Esophagus (tissue), 2 donors: ENCODE measurements at regions not wholly inside any gene's neighbourhood (a gene's known extent, or its start where the extent isn't known, plus 50 kb on each side); places are given as distances from the start of the nearest gene placed in this dataset.
"Not testable (repeated sequence)": the region's sequence is repeated elsewhere in the genome, so short reads cannot be mapped to it uniquely, and the experiment has no call there.

Experiments
- H3K27ac ChIP-seq, 2 donors: one replicate each; pipeline ENCODE4 v1.5.1; 2013; ENCODE audit warnings: low read depth in 2 of 2, mild to moderate bottlenecking in 2 of 2, inconsistent platforms in 1 of 2, low read length in 1 of 2, moderate library complexity in 1 of 2
- H3K27me3 ChIP-seq, 2 donors: one replicate each; pipeline ENCODE4 v1.6.1; 2013; ENCODE audit warnings: low read length in 2 of 2, control low read depth in 1 of 2, mild to moderate bottlenecking in 1 of 2; ENCODE audit not compliant: insufficient read depth in 2 of 2, control insufficient read depth in 1 of 2
- H3K36me3 ChIP-seq, 2 donors: one replicate each; pipeline ENCODE4 v1.6.1; 2013; ENCODE audit warnings: low read length in 1 of 2; ENCODE audit not compliant: control insufficient read depth in 2 of 2, insufficient read depth in 2 of 2
- H3K4me1 ChIP-seq, 2 donors: one replicate each; pipeline ENCODE4 v1.6.1; 2013; ENCODE audit warnings: low read length in 1 of 2; ENCODE audit not compliant: control insufficient read depth in 2 of 2, insufficient read depth in 2 of 2
- H3K4me3 ChIP-seq, 2 donors: one replicate each; pipeline ENCODE4 v1.5.1; 2013; ENCODE audit warnings: low read length in 2 of 2, mild to moderate bottlenecking in 2 of 2, low read depth in 1 of 2, moderate library complexity in 1 of 2
- H3K9me3 ChIP-seq, 2 donors: one replicate each; pipeline ENCODE4 v1.6.1; 2013; ENCODE audit warnings: mild to moderate bottlenecking in 2 of 2, low read depth in 1 of 2, low read length in 1 of 2, moderate library complexity in 1 of 2; ENCODE audit not compliant: control insufficient read depth in 2 of 2, insufficient read depth in 1 of 2
- WGBS, 2 donors: extraction: QIAGEN DNeasy Blood & Tissue Kit; methylation state at CpG; one replicate each; pipeline ENCODE4 v1.1.7; 2013; 5-methylcytosine and 5-hydroxymethylcytosine counted together
- donor health status: healthy with polysubstance abuse.
- donor health status: Bipolar disorder and iron deficiency.

DNA sequence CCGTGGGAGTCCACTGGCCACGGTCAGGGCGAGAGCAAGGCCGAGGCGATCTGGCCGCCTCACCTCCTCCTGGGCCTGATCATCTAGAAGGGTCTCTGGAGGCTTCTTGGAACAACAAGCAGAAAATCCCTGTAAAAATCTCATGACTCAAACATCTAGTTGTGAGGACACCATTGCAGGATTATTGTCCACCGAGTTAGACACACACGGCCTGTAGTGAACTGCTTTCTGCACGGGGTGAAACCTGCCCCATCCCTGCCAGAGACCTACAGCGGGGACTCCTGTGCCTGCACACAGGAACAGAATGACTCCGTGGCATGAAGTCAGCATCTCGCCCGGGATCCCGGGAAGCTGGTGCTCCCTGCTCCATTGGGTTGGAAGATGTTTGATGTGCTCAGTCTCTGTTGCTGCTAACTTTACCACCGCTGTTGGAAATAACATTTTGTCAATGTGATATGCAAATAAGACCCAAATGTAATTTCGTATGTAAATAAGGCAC, 267.0 kb upstream of the TCERG1L start:
- 83 to 86% methylated on average over 16 of the region's 16 CpGs for WGBS, 2 donors
- H3K9me3 ChIP-seq, result no peaks in the 10 kb centered on the region
- no peaks in the 10 kb centered on the region for H3K27me3 ChIP-seq
- no peak overlapping the region for H3K27ac ChIP-seq
- no peaks in the 10 kb centered on the region for H3K4me1 ChIP-seq
- no peaks in the 10 kb centered on the region for H3K36me3 ChIP-seq
- no peak overlapping the region for H3K4me3 ChIP-seq

DNA sequence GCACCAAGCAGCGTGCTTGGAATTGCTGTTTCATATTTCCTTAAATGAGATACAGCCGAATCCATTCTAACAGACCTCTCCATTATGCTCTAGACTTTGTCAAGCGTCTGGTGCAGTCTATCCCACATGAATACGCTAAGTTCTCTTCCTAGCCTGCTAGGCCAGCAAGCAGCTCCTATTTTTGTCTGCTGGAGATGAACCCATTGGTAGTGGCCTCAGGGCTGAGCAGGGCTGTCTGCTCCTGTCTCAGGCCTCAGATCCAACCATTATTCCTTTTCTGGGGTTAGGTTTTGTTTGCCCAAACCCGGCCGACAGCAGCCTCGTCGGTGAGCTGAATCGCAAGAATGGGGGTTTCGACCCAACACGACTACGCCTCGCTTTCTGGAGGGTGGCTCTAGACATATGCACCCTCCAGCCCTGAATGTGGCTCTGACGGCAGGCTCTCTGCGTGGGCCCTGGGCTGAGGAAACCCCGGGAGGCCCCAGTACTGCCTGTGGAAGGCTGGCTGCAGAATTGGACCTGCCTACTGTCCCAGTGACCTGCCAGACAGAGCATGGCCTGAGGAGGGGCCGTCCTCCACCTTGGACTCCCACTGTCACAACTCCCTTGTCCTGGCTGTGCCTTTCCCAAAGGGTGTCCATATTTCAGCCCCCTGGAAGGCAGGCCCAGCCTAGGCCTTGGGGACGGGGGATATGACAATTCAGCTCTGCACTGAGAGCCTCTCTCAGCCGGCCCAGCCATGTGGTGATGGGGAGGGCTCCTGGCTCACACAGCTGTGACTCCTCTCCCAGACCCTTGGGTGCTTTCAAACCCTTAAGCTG, 267.9 kb upstream of the TCERG1L start:
- Histone ChIP-seq H3K36me3 (no peaks in the 10 kb centered on the region), H3K9me3 (no peaks in the 10 kb centered on the region), H3K27ac (no peak overlapping the region), H3K4me3 (no peak overlapping the region), H3K27me3 (no peaks in the 10 kb centered on the region), H3K4me1 (no peaks in the 10 kb centered on the region)
- 85% methylated on average over 19 of the region's 19 CpGs for WGBS, 2 donors

DNA sequence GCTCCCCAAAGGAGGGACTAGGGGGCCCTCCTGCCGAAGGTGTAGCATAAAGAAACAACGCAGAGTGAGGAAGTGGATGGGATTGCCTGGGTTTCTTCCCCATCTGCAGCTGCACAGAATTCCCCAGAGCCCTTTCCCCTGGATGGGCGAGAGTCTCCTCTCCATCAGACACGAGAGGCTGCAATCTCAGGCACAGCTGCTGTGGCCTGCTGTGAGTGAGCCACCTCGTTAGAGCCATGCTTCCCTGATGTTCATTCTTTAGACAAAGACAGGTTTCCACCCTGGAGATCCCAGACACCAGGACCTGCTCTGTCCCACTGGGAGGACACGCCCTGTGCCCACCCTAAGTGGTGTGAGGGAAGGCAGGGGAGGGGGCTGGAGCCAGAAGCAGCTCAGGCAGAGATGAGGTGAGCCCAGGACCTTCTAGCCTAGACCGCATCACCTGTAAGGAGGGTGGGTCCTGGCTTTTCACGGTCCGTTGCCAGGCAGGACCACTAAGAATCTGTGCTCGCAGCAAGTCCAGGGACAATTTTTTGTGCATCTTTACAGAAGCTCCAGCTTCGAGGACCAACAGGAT, 268.6 kb upstream of the TCERG1L start:
- no peak overlapping the region for H3K27ac ChIP-seq
- H3K4me1 ChIP-seq, result no peaks in the 10 kb centered on the region
- no peaks in the 10 kb centered on the region for H3K36me3 ChIP-seq
- WGBS, 2 donors, result 77 to 79% methylated on average over 11 of the region's 11 CpGs
- H3K27me3 ChIP-seq, result no peaks in the 10 kb centered on the region
- no peaks in the 10 kb centered on the region for H3K9me3 ChIP-seq
- no peak overlapping the region for H3K4me3 ChIP-seq

DNA sequence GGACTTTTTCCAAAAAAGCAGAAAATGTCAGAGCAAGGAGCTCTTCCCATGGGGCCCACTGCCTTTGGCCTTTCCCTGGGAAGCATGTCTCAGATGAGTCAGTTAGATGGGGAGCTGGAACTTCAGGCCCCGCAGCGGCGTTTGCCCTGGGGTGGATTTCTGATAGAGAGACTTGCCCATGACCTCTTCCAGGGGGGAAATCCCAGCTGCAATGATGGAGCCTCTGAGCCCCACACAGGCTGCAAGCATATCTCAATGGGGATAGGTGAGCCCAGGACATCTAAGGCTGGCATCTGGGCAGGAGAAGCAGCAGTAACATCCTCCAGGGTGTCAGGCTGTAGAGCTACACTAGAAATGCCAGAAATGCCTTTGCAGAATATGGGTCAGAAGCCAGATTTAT, 269.2 kb upstream of the TCERG1L start:
- H3K4me3 ChIP-seq, result no peak overlapping the region
- H3K36me3 ChIP-seq, result no peaks in the 10 kb centered on the region
- H3K27me3 ChIP-seq, result no peaks in the 10 kb centered on the region
- no peaks in the 10 kb centered on the region for H3K9me3 ChIP-seq
- 74 to 78% methylated on average over 3 of the region's 3 CpGs for WGBS, 2 donors
- H3K27ac ChIP-seq, result no peak overlapping the region
- no peaks in the 10 kb centered on the region for H3K4me1 ChIP-seq

DNA sequence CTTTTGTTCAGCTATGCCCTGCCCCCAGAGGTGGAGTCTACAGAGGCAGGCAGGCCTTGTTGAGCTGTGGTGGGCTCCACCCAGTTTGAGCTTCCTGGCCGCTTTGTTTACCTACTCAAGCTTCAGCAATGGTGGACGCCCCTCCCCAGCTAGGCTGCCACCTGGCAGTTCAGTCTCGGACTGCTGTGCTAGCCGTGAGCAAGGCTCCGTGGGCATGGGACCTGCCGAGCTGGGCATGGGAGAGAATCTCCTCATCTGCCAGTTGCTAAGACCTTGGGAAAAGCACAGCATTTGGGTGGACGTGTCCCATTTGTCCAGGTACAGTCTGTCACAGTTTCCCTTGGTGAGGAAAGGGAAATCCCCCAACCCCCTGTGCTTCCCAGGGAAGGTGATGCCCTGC, 270.0 kb upstream of the TCERG1L start:
- not testable (repeated sequence) for H3K36me3 ChIP-seq, H3K27me3 ChIP-seq, H3K9me3 ChIP-seq, H3K4me3 ChIP-seq, H3K27ac ChIP-seq, H3K4me1 ChIP-seq
- 58 to 74% methylated on average over 7 of the region's 7 CpGs for WGBS, 2 donors

DNA sequence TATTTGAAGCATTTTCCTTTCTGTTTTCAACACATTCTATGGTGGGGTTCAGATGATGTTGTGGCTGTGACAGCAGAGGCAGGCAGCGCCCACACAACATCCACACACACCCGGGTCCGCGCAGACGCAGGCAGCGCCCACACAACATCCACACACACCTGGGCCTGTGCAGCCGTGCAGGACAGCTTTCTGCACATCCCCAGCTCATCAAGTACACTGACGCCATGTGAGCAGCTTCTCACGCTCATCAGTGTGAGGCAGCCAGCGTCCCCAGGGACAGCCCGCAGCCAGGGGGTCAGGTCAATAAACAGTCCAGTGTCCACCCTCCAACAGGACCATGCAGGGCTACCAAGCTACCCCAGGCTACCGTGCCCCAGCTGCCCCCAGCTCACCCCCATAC, 272.8 kb upstream of the TCERG1L start:
- Histone ChIP-seq H3K4me1 (no peaks in the 10 kb centered on the region), H3K9me3 (peaks cover 0 to 4% of the 10 kb centered on the region in 2 donors), H3K36me3 (no peaks in the 10 kb centered on the region), H3K27me3 (no peaks in the 10 kb centered on the region), H3K27ac (no peak overlapping the region), H3K4me3 (no peak overlapping the region)
- WGBS, 2 donors, result 79 to 84% methylated on average over 12 of the region's 12 CpGs

DNA sequence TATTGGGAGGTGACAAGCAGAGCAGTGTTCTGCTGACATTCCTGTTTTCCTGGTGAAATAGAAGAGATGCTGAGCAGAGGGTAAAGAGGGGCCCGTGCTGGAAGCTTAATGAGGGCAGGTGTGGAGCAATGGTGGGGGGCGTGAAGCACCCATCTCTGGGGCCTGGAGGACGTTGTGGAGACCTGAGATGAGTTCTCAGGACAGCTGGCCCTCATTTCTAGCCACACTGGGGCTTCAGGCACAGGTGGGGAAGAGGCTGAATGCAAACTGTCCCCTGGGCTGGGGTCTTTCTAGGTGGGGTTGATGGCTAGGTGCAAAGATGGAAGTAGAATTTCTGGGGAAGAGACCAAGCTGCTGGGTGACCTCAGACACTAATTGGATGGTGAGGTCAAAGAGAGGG, 274.2 kb upstream of the TCERG1L start:
- 70% methylated on average over 3 of the region's 3 CpGs for WGBS, 2 donors
- H3K9me3 ChIP-seq, result peaks cover 0 to 7% of the 10 kb centered on the region in 2 donors
- H3K4me1 ChIP-seq, result no peaks in the 10 kb centered on the region
- H3K27me3 ChIP-seq, result no peaks in the 10 kb centered on the region
- H3K4me3 ChIP-seq, result no peak overlapping the region
- H3K27ac ChIP-seq, result no peak overlapping the region
- no peaks in the 10 kb centered on the region for H3K36me3 ChIP-seq

DNA sequence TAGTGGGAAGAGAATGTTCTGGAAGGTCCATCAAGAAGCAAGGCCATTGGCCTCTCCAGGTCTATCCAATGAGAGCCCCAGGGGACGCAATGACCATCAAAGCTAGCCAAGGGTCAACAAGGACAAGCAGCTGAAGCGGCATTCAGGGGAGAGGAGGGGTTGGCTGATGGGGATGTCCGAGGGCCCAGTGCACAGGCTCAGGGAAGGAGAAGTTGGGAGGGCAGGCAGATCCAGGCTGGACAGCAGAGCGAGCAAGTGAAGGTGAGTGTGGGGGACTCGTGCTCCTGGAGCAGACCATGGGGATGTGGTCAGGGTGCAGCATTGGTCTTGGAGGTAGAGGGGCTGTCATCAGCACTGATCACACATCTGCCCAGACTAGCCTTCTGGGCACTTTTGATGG, 275.4 kb upstream of the TCERG1L start:
- no peaks in the 10 kb centered on the region for H3K4me1 ChIP-seq

DNA sequence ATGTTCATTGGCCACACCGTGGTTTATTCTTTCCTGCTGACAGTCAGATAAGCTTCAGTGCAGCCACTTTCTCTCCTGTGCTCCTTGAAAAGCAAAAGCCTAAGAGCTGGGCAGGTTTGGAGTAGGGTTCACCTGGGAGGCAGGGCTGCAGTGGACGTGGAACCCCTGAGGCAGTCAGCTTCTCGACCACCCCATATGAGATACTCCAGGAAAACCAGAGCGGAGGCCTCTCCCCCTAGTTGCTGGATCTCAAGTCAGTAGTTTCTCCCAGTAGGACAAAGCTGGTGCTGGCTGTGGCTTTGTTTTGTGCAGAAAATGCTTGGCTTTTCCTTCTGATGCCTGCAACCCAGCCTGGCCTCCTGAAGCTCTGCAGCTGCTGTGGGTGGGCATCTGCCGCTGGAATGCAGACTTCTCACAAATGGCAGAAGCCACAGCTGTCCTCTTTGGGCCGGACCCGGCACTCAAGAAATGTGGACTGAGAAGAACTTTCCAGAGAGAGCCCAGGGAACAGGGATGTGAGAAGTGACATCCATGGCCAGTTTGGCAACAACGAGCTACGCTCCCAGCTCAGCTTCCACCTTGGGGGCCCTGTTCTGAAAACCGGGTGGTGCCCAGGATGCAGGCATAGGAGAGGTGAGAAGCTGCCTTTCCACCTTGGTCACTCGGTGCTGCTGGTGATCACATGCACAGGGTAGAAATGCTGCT, 276.6 kb upstream of the TCERG1L start:
- Histone ChIP-seq H3K4me3 (no peak overlapping the region), H3K27me3 (no peaks in the 10 kb centered on the region), H3K27ac (no peak overlapping the region), H3K4me1 (no peaks in the 10 kb centered on the region), H3K36me3 (no peaks in the 10 kb centered on the region), H3K9me3 (peaks cover 0 to 10% of the 10 kb centered on the region in 2 donors)
- 78 to 80% methylated on average over 11 of the region's 11 CpGs for WGBS, 2 donors

More for the DNA sequence above, 275.4 kb upstream of the TCERG1L start:
- Histone ChIP-seq H3K27ac (no peak overlapping the region), H3K4me3 (no peak overlapping the region), H3K9me3 (peaks cover 0 to 10% of the 10 kb centered on the region in 2 donors), H3K27me3 (no peaks in the 10 kb centered on the region), H3K36me3 (no peaks in the 10 kb centered on the region)
- 79 to 85% methylated on average over 5 of the region's 5 CpGs for WGBS, 2 donors
